ENCODE measurements at regions not wholly inside any gene's neighbourhood (a gene's known extent, or its start where the extent isn't known, plus 50 kb on each side); places are given as distances from the start of the nearest gene placed in this dataset.

GRCh38 chr9:11107196-11107595, 494.4 kb upstream of the PTPRD start:
- TF ChIP-seq CTCF (IDR thresholded peaks at IDR 0.05; ENCODE audit: borderline replicate concordance, extremely low read depth, low read length, poor library complexity, severe bottlenecking): no peak
- no peak for TF ChIP-seq EZH2 (IDR thresholded peaks at IDR 0.05; ENCODE audit: borderline replicate concordance, low read depth, low read length, severe bottlenecking)
